ENCODE measurements at regions not wholly inside any gene's neighbourhood (a gene's known extent, or its start where the extent isn't known, plus 50 kb on each side); places are given as distances from the start of the nearest gene placed in this dataset.

DNA sequence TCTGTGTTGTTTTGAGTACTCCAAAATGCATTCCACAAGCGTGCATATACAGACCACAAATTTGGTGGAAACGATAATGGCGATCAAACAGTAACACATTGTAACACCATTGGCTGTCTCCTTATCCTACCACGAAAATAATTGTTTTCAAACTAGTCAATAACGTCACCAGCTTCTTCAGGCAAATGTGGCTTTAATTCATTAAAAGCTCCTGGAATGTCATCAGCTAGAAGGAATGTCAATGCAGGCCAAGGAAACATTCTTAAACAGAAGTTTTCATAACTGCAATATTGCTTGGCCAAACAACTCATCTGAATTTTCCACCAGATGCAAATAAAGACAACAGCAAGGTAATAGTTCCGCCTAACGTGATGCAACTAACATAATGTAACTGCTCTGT is 71.6 kb upstream of the XPA start:
- Histone ChIP-seq H3K9me3 (no peaks in the 10 kb centered on the region), H3K4me3 (ENCODE audit: low read depth, low read length) (no peak overlapping the region), H3K27me3 (peaks cover 16% of the 10 kb centered on the region), H3K4me1 (no peaks in the 10 kb centered on the region), H3K36me3 (no peaks in the 10 kb centered on the region)
- TF ChIP-seq, protein P1, sequence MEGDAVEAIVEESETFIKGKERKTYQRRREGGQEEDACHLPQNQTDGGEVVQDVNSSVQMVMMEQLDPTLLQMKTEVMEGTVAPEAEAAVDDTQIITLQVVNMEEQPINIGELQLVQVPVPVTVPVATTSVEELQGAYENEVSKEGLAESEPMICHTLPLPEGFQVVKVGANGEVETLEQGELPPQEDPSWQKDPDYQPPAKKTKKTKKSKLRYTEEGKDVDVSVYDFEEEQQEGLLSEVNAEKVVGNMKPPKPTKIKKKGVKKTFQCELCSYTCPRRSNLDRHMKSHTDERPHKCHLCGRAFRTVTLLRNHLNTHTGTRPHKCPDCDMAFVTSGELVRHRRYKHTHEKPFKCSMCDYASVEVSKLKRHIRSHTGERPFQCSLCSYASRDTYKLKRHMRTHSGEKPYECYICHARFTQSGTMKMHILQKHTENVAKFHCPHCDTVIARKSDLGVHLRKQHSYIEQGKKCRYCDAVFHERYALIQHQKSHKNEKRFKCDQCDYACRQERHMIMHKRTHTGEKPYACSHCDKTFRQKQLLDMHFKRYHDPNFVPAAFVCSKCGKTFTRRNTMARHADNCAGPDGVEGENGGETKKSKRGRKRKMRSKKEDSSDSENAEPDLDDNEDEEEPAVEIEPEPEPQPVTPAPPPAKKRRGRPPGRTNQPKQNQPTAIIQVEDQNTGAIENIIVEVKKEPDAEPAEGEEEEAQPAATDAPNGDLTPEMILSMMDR (IDR thresholded peaks at IDR 0.05; ENCODE audit: low read depth, low read length): no peak
- no peak for DNase-seq

DNA sequence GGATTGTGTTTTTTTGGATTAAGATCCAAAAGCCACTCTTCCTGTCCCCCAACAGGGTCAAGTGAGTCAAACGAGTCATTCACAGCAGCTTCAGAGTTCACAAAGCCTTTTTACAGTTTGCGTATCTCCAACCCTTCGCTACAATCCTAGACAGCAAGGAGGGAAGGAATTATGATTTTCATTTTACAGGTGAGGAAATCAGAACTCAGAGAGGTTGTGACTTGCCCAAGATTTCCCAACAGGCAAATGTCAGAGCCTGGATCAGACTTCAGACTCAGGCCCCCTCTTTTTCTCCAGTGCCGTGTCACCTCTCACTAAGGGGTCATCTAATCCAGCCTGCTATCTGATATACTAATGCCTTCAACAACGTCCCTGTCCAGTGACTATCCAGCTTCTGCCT is 72.1 kb upstream of the XPA start:
- TF ChIP-seq, protein P1 (IDR thresholded peaks at IDR 0.05; ENCODE audit: low read depth, low read length): no peak
- no peak overlapping the region for H3K4me3 ChIP-seq (ENCODE audit: low read depth, low read length)
- H3K9me3 ChIP-seq: no peaks in the 10 kb centered on the region
- no peaks in the 10 kb centered on the region for H3K36me3 ChIP-seq
- DNase-seq: no peak
- peaks cover 20% of the 10 kb centered on the region for H3K27me3 ChIP-seq
- no peaks in the 10 kb centered on the region for H3K4me1 ChIP-seq

DNA sequence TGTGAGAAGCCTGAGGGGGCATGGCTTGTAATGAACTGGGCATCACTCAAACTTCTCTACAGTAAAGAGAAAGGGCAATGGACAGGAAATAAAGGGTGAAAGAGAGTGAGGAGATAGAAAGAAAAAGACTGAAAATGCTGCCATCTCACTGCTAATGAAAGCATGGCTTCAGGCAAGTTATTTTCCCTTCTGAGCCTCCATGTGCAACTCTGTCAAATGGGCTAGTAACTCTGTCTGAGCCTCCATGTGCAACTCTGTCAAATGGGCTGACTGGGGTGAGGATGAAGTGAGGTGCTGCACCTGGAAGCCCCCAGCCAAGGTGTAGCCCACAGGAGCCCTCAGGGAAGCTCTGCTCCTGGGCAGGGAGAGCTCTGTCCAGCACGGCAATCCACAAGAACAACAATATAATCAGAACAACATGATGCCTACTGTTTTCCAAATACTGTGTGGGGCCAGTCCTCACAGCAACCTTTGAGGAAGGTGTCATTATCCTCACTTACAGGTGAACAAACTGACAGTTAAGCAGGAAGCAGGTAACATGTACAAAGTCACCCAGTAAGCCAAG is 73.8 kb upstream of the XPA start:
- Histone ChIP-seq H3K36me3 (no peaks in the 10 kb centered on the region), H3K4me3 (ENCODE audit: low read depth, low read length) (no peak overlapping the region), H3K9me3 (no peaks in the 10 kb centered on the region), H3K4me1 (no peaks in the 10 kb centered on the region), H3K27me3 (peaks cover 37% of the 10 kb centered on the region)
- TF ChIP-seq, protein P1 (IDR thresholded peaks at IDR 0.05; ENCODE audit: low read depth, low read length): no peak
- DNase-seq: no peak

DNA sequence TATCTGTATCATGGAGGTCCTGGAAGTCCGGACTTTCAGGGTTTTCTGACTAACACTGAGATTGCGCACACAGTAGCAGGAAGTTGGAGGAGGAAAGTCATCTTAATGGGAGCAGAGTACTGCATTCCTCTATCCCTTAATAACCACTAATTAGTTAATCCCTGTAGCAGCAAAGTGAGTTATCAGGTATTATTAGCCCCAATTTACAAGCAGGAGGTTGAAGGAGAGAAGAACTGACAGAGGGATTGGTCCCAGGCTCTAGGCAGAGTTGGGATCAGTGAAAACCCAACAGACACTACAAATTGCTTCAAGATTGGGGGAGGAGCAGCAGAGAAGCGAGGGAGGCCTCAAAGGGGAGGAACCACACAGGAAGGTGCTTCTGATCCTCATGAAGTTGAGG is 74.5 kb upstream of the XPA start:
- H3K27me3 ChIP-seq: peaks cover 38% of the 10 kb centered on the region
- H3K4me1 ChIP-seq: no peaks in the 10 kb centered on the region
- no peaks in the 10 kb centered on the region for H3K9me3 ChIP-seq
- H3K36me3 ChIP-seq: no peaks in the 10 kb centered on the region
- TF ChIP-seq, protein P1 (IDR thresholded peaks at IDR 0.05; ENCODE audit: low read depth, low read length): no peak
- DNase-seq: no peak
- no peak overlapping the region for H3K4me3 ChIP-seq (ENCODE audit: low read depth, low read length)

DNA sequence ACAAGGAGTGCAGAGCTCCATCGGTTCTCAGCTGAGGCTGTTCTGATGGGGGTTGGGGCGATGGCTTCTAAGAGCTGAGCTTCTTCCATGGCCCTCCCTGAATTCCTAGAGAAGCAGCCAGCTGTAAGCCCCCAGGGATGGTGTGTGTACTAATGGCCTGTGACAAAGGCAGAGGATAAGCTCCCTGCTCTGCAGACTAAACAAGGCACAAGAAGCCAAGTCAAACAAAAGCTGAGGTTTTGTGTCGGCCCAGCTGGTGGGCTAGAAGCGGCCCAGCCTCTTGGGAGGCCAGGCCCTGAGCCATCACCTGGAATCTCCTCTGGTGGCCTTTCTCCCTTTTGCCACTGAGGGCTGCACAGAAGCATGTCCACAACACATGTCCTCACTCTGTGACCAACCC is 75.0 kb upstream of the XPA start:
- TF ChIP-seq, protein P1 (IDR thresholded peaks at IDR 0.05; ENCODE audit: low read depth, low read length): no peak
- Histone ChIP-seq H3K9me3 (no peaks in the 10 kb centered on the region), H3K4me1 (no peaks in the 10 kb centered on the region), H3K4me3 (ENCODE audit: low read depth, low read length) (no peak overlapping the region), H3K36me3 (no peaks in the 10 kb centered on the region), H3K27me3 (peaks cover 42% of the 10 kb centered on the region)
- no peak for DNase-seq

DNA sequence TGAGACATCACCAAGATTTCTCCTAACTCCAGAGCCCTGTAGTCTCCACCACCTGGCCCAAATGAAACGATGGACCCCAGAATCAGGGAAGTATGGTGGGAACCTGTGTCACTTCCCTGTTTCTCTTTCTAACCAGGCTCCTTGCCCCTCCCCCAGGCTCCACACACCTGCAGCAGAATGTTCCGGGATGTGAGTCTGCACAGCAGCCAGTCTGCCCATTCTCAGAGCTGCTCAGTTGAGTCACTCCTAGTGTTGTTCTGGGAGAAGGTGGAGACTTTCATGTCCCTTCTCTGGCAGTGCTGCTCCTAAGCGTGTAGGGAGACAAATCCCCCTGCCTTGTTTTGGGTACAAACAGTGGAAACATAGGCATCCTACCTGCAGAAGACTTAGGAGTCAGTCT is 76.0 kb upstream of the XPA start:
- no peak for DNase-seq
- no peaks in the 10 kb centered on the region for H3K9me3 ChIP-seq
- peaks cover 42% of the 10 kb centered on the region for H3K27me3 ChIP-seq
- H3K4me1 ChIP-seq: no peaks in the 10 kb centered on the region
- no peak overlapping the region for H3K4me3 ChIP-seq (ENCODE audit: low read depth, low read length)
- H3K36me3 ChIP-seq: no peaks in the 10 kb centered on the region
- TF ChIP-seq, protein P1 (IDR thresholded peaks at IDR 0.05; ENCODE audit: low read depth, low read length): no peak
